ENCODE measurements at regions not wholly inside any gene's neighbourhood (a gene's known extent, or its start where the extent isn't known, plus 50 kb on each side); places are given as distances from the start of the nearest gene placed in this dataset.

DNA sequence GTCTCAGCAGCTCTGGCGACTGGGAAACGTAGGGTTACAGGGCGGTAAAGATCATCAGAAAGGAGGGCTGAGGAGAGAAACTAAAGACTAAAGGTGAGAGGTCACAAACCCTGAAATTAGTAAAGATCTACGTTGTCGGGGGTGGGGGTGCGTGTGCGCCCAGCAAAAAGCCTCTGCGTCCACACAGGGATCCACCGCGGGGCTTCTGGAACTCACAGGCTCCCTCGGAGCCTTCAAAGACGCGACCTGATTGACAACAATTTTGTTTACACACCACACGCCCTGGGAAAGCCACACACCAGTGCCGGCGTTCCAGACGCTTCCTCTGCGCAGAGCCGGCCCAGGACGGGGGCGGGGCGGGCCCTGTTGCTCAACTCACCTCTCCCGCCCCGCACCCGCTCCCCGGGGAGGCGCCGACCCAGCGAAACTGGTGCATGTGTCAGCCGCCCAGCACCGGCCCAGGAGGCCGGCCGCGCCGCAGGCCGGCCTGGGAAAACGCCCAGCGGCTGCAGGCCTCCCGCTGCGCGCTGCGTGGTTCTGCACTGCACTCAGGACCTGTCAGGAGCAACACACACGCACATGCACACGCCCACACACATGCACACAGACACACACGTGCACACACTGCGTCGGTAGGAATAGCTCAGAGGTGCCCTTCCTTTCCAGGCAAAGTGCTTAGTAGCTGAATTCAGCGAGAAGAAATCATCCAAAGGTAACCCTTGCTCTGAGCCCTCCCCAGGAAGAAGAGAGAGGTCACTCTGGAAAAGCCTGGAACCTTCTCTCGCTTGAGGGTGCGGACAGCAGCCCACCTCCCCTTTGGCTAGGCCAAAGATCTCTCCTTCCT is 57.2 kb upstream of the ARID1B start:
- no peak for TF ChIP-seq POLR2A (IDR thresholded peaks at IDR 0.05; ENCODE audit: low read length)
- no peak for TF ChIP-seq GATA1 (IDR thresholded peaks at IDR 0.05; ENCODE audit: low read depth, low read length)
